ENCODE measurements at regions not wholly inside any gene's neighbourhood (a gene's known extent, or its start where the extent isn't known, plus 50 kb on each side); places are given as distances from the start of the nearest gene placed in this dataset.
"Not testable (repeated sequence)": the region's sequence is repeated elsewhere in the genome, so short reads cannot be mapped to it uniquely, and the experiment has no call there.

- peaks cover 0 to 11% (median 0%) of the 10 kb centered on the region in 12 donors for H3K4me1 ChIP-seq
- TF ChIP-seq POLR2A (IDR thresholded peaks at IDR 0.05) (no peak), CTCF (IDR thresholded peaks at IDR 0.05) (no peak)
- H3K4me3 ChIP-seq: no peak overlapping the region
- intact Hi-C loops (cut with DNase I): no loop called here
- no peak overlapping the region for H3K27ac ChIP-seq
- H3K36me3 ChIP-seq: no peaks in the 10 kb centered on the region
- no peaks in the 10 kb centered on the region for H3K9me3 ChIP-seq
- 67 to 78% (median 73%) methylated on average over 3 of the region's 3 CpGs for WGBS, 4 donors
- DNase-seq: no peak
- no peak for ATAC-seq
- H3K27me3 ChIP-seq: no peaks in the 10 kb centered on the region
Measured at GRCh38 chr4:28834120-28834519, 1886.0 kb upstream of the PCDH7 start.

GRCh38 chr4:28835501-28835900 is 1884.7 kb upstream of the PCDH7 start:
- H3K36me3 ChIP-seq: no peaks in the 10 kb centered on the region
- no peak overlapping the region for H3K27ac ChIP-seq
- DNase-seq (no peak), ATAC-seq (no peak)
- peaks cover 0 to 11% (median 0%) of the 10 kb centered on the region in 12 donors for H3K4me1 ChIP-seq
- intact Hi-C loops (cut with DNase I): no loop called here
- no peak for TF ChIP-seq POLR2A (IDR thresholded peaks at IDR 0.05)
- no peaks in the 10 kb centered on the region for H3K27me3 ChIP-seq
- no peak overlapping the region for H3K4me3 ChIP-seq
- no peaks in the 10 kb centered on the region for H3K9me3 ChIP-seq

GRCh38 chr4:28842271-28842670 is 1877.9 kb upstream of the PCDH7 start:
- no peak overlapping the region for H3K27ac ChIP-seq
- peaks cover 0 to 5% (median 0%) of the 10 kb centered on the region in 12 donors for H3K9me3 ChIP-seq
- intact Hi-C loops (cut with DNase I): no loop called here
- ATAC-seq: no peak
- TF ChIP-seq CTCF (IDR thresholded peaks at IDR 0.05): no peak
- no peak for TF ChIP-seq POLR2A (IDR thresholded peaks at IDR 0.05)
- 77 to 86% (median 84%) methylated on average over 6 of the region's 6 CpGs for WGBS, 4 donors
- no peaks in the 10 kb centered on the region for H3K36me3 ChIP-seq
- DNase-seq: no peak
- H3K4me3 ChIP-seq: no peak overlapping the region
- H3K4me1 ChIP-seq: no peaks in the 10 kb centered on the region
- no peaks in the 10 kb centered on the region for H3K27me3 ChIP-seq

- DNase-seq: no peak
- ATAC-seq: no peak
- no peak overlapping the region for H3K27ac ChIP-seq
- H3K4me3 ChIP-seq: no peak overlapping the region
- H3K9me3 ChIP-seq: peaks cover 0 to 5% (median 0%) of the 10 kb centered on the region in 12 donors
- no peaks in the 10 kb centered on the region for H3K36me3 ChIP-seq
- intact Hi-C loops (cut with DNase I): no loop called here
- TF ChIP-seq POLR2A (IDR thresholded peaks at IDR 0.05): no peak
- no peak for TF ChIP-seq CTCF (IDR thresholded peaks at IDR 0.05)
- no peaks in the 10 kb centered on the region for H3K27me3 ChIP-seq
- H3K4me1 ChIP-seq: no peaks in the 10 kb centered on the region
Measured at GRCh38 chr4:28845158-28845557, 1875.0 kb upstream of the PCDH7 start.

- 78 to 100% (median 89%) methylated on average over 1 to 7 of the region's 7 CpGs for WGBS, 4 donors
- H3K9me3 ChIP-seq: peaks cover 0 to 18% (median 0%) of the 10 kb centered on the region in 12 donors
- H3K4me1 ChIP-seq; DNase-seq; H3K36me3 ChIP-seq; H3K27me3 ChIP-seq; ATAC-seq; H3K4me3 ChIP-seq; intact Hi-C loops (cut with DNase I); H3K27ac ChIP-seq: not testable (repeated sequence)
Measured at GRCh38 chr4:28857028-28857427, 1863.1 kb upstream of the PCDH7 start.

All from heart left ventricle (tissue), 16 donors.